ENCODE measurements at regions not wholly inside any gene's neighbourhood (a gene's known extent, or its start where the extent isn't known, plus 50 kb on each side); places are given as distances from the start of the nearest gene placed in this dataset.
A peak's percentile ranks its signal among the peaks of the same experiment; 100 is the strongest.
"Not testable (repeated sequence)": the region's sequence is repeated elsewhere in the genome, so short reads cannot be mapped to it uniquely, and the experiment has no call there.

- DNase-seq: no peak
Measured at GRCh38 chr7:67361150-67361549, 364.5 kb downstream of the TYW1 start.

GRCh38 chr7:67364441-67365017 lies 367.9 kb downstream of the TYW1 start:
- DNase-seq: no peak

- DNase-seq: peak; percentile 52
Measured at GRCh38 chr7:67371429-67372305, 375.0 kb downstream of the TYW1 start.

- DNase-seq: not testable (repeated sequence)
Measured at GRCh38 chr7:67373389-67373788, 376.8 kb downstream of the TYW1 start.

GRCh38 chr7:67375427-67375826 lies 378.8 kb downstream of the TYW1 start:
- DNase-seq: no peak

GRCh38 chr7:67377939-67378862 lies 381.6 kb downstream of the TYW1 start:
- peak; percentile 36 for DNase-seq

- no peak for DNase-seq
Measured at GRCh38 chr7:67380326-67380725, 383.7 kb downstream of the TYW1 start.

GRCh38 chr7:67380858-67381257 lies 384.2 kb downstream of the TYW1 start:
- DNase-seq: no peak

GRCh38 chr7:67387851-67388250 lies 391.2 kb downstream of the TYW1 start:
- no peak for DNase-seq

- no peak for DNase-seq
Measured at GRCh38 chr7:67391168-67391567, 394.5 kb downstream of the TYW1 start.

GRCh38 chr7:67392596-67393438 lies 396.2 kb downstream of the TYW1 start:
- no peak for DNase-seq

- no peak for DNase-seq
Measured at GRCh38 chr7:67393903-67394302, 397.3 kb downstream of the TYW1 start.

- no peak for DNase-seq
Measured at GRCh38 chr7:67398916-67399315, 402.3 kb downstream of the TYW1 start.

- no peak for DNase-seq
Measured at GRCh38 chr7:67401492-67401891, 404.9 kb downstream of the TYW1 start.

GRCh38 chr7:67402280-67402679 lies 405.6 kb downstream of the TYW1 start:
- no peak for DNase-seq

- DNase-seq: no peak
Measured at GRCh38 chr7:67406976-67407375, 410.3 kb downstream of the TYW1 start.

GRCh38 chr7:67407392-67408071 lies 410.9 kb downstream of the TYW1 start:
- DNase-seq: no peak

- DNase-seq: no peak
Measured at GRCh38 chr7:67408109-67408508, 411.5 kb downstream of the TYW1 start.

GRCh38 chr7:67413670-67414069 lies 417.0 kb downstream of the TYW1 start:
- no peak for DNase-seq

GRCh38 chr7:67414858-67415257 lies 418.2 kb downstream of the TYW1 start:
- no peak for DNase-seq

- no peak for DNase-seq
Measured at GRCh38 chr7:67422601-67423000, 426.0 kb downstream of the TYW1 start.

GRCh38 chr7:67423065-67423464 lies 426.4 kb downstream of the TYW1 start:
- no peak for DNase-seq

All from NCI-H226 (cell line).